D721Med (cell line): ENCODE measurements at regions not wholly inside any gene's neighbourhood (a gene's known extent, or its start where the extent isn't known, plus 50 kb on each side); places are given as distances from the start of the nearest gene placed in this dataset.
"Not testable (repeated sequence)": the region's sequence is repeated elsewhere in the genome, so short reads cannot be mapped to it uniquely, and the experiment has no call there.

Experiments
- DNase-seq: peaks from one replicate; pipeline ENCODE4 v3.0.0; 2011; ENCODE audit warnings: low spot score; ENCODE audit not compliant: insufficient read length
- FAIRE-seq: peaks from 2 replicates; lab custom pipeline; 2011; peaks lifted over from hg19 to GRCh38; lab: Jason Lieb, UNC
- TF ChIP-seq, protein P1 (sequence below): IDR thresholded peaks from 2 replicates; pipeline ENCODE4 v1.5.1; 2012; ENCODE audit warnings: mild to moderate bottlenecking, control low read depth; ENCODE audit not compliant: insufficient read depth; ENCODE audit errors: missing control alignments

DNA sequence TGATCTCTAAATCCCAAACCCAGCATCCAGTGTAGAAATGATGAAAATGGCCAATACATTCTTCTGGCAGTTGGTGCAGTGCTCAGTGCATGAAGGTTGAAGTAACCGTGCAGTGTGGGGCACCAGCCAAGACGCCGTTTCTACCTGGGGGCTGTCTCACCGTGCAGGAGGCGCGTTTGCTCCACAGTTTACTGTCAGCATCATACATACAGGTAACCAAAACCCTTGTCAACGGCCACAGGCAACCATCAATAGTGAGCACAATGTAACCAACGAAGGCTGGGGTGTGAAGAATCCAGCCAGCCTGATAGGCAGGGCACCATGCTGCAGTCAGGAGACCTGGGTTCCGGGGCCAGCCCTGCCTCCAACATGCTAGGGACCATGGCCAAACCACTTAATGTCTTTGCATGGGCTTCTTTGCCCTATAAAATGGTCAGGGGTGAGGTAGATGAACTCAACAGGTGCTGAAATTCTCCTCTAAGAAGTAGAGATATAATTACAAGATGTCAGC is 127.5 kb upstream of the ID2 start:
- TF ChIP-seq, protein P1, sequence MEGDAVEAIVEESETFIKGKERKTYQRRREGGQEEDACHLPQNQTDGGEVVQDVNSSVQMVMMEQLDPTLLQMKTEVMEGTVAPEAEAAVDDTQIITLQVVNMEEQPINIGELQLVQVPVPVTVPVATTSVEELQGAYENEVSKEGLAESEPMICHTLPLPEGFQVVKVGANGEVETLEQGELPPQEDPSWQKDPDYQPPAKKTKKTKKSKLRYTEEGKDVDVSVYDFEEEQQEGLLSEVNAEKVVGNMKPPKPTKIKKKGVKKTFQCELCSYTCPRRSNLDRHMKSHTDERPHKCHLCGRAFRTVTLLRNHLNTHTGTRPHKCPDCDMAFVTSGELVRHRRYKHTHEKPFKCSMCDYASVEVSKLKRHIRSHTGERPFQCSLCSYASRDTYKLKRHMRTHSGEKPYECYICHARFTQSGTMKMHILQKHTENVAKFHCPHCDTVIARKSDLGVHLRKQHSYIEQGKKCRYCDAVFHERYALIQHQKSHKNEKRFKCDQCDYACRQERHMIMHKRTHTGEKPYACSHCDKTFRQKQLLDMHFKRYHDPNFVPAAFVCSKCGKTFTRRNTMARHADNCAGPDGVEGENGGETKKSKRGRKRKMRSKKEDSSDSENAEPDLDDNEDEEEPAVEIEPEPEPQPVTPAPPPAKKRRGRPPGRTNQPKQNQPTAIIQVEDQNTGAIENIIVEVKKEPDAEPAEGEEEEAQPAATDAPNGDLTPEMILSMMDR = no peak
- DNase-seq (no peak), FAIRE-seq (no peak)

DNA sequence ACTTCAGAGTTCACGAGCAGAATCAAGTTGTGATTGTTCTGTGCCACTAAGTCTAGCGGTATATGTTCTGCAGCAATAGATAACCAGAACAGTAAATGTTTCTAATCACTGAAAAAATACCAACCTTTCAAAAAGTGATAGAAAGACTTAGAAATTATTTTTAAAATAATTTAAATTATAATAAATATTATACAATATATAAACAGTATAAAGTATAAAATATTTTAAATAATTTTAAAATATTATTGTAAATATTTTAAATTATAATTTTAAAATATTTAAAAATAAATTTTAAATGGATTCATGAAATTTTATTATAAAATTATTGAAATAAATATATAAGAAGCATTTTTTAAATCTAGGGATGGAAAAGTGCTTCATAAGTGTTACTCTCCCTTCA is 126.3 kb upstream of the ID2 start:
- no peak for DNase-seq
- FAIRE-seq = no peak
- TF ChIP-seq, protein P1 = no peak

- no peak for DNase-seq
- TF ChIP-seq, protein P1 = no peak
- no peak for FAIRE-seq
Observed at GRCh38 chr2:8558096-8558495, 123.8 kb upstream of the ID2 start.

- TF ChIP-seq, protein P1 = no peak
- DNase-seq (no peak), FAIRE-seq (no peak)
Observed at GRCh38 chr2:8558956-8559355, 122.9 kb upstream of the ID2 start.

- DNase-seq = no peak
- TF ChIP-seq, protein P1 = no peak
- no peak for FAIRE-seq
Observed at GRCh38 chr2:8559805-8560204, 122.1 kb upstream of the ID2 start.

DNA sequence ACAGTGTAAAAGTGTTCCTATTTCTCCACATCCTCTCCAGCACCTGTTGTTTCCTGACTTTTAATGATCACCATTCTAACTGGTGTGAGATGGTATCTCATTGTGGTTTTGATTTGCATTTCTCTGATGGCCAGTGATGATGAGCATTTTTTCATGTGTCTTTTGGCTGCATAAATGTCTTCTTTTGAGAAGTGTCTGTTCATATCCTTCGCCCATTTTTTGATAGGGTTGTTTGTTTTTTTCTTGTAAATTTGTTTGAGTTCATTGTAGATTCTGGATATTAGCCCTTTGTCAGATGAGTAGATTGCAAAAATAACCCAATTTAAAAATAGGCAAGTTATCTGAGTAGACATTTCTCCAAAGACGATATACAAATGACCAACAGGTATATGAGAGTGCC is 120.2 kb upstream of the ID2 start:
- not testable (repeated sequence) for FAIRE-seq, DNase-seq

DNA sequence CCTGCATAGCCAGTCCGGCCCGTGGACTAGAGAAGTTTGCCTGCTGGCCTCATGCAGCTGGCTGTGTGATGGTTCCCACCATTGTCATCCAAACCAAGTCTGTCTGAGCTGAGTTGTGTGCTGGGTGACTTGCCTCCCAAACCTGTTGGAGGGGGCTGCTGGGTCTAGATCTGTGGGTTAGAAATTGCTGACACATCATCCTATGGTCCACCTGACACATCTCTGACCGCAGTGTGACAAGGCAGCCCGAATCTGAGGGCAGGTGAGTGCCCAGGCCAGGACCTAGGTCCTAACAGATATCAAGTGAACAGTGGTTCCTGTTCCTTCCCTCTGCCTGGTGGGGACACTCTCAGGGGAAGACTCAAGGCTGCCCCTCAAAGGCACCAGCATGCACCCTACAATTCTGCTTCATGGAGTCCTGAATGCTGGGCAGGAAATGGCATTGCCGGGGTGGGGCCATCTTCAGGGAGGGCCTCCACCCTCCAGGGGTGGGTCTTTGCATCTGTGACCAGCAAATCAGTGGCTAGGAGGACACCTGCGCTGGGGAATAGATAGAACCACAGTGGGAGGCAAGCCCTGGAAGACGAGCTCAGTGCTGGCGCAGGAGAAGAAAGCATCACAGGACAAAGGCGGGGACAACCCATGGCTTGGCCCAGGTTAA is 117.9 kb upstream of the ID2 start:
- FAIRE-seq (no peak), DNase-seq (no peak)
- TF ChIP-seq, protein P1 = no peak
